ENCODE measurements at regions not wholly inside any gene's neighbourhood (a gene's known extent, or its start where the extent isn't known, plus 50 kb on each side); places are given as distances from the start of the nearest gene placed in this dataset.

GRCh38 chr1:82540006-82540405 lies 739.3 kb downstream of the ADGRL2 start:
- no peak for TF ChIP-seq CTCF (IDR thresholded peaks at IDR 0.05)
- TF ChIP-seq EP300 (IDR thresholded peaks at IDR 0.05): no peak
- TF ChIP-seq POLR2AphosphoS5 (IDR thresholded peaks at IDR 0.05): no peak

Data from suprapubic skin (tissue), 4 donors.